ENCODE measurements at regions not wholly inside any gene's neighbourhood (a gene's known extent, or its start where the extent isn't known, plus 50 kb on each side); places are given as distances from the start of the nearest gene placed in this dataset.
"Not testable (repeated sequence)": the region's sequence is repeated elsewhere in the genome, so short reads cannot be mapped to it uniquely, and the experiment has no call there.

GRCh38 chr5:1649554-1649953 is 125.8 kb upstream of the LPCAT1 start:
- DNase-seq (ENCODE audit: low read depth), result no peak

GRCh38 chr5:1648806-1649205 is 125.0 kb upstream of the LPCAT1 start:
- DNase-seq (ENCODE audit: low read depth), result peak; percentile 65
- no peak overlapping the region for H3K4me3 ChIP-seq (ENCODE audit: low read depth, low read length)
- no peak for TF ChIP-seq CTCF (IDR thresholded peaks at IDR 0.05; ENCODE audit: low read depth, low read length, missing control alignments)
- in situ Hi-C loops (cut with HindIII; ENCODE audit: low sequenced_read_pairs), result no loop called here

More at GRCh38 chr5:1649554-1649953, 125.8 kb upstream of the LPCAT1 start:
- in situ Hi-C loops (cut with HindIII; ENCODE audit: low sequenced_read_pairs), result no loop called here
- TF ChIP-seq CTCF (IDR thresholded peaks at IDR 0.05; ENCODE audit: low read depth, low read length, missing control alignments), result no peak
- H3K4me3 ChIP-seq (ENCODE audit: low read depth, low read length), result no peak overlapping the region

- no peak for TF ChIP-seq CTCF (IDR thresholded peaks at IDR 0.05; ENCODE audit: low read depth, low read length, missing control alignments)
- in situ Hi-C loops (cut with HindIII; ENCODE audit: low sequenced_read_pairs), result no loop called here
- DNase-seq (ENCODE audit: low read depth), result no peak
- H3K4me3 ChIP-seq (ENCODE audit: low read depth, low read length), result no peak overlapping the region
Observed at GRCh38 chr5:1647580-1647979, 123.8 kb upstream of the LPCAT1 start.

- DNase-seq (ENCODE audit: low read depth), result peak; percentile 62
- in situ Hi-C loops (cut with HindIII; ENCODE audit: low sequenced_read_pairs), result no loop called here
- peak; percentile 78 for TF ChIP-seq CTCF (IDR thresholded peaks at IDR 0.05; ENCODE audit: low read depth, low read length, missing control alignments)
- peak overlapping the region; percentile 12 for H3K4me3 ChIP-seq (ENCODE audit: low read depth, low read length)
Observed at GRCh38 chr5:1644810-1645571, 121.2 kb upstream of the LPCAT1 start.

GRCh38 chr5:1644393-1644809 is 120.6 kb upstream of the LPCAT1 start:
- in situ Hi-C loops (cut with HindIII; ENCODE audit: low sequenced_read_pairs); H3K4me3 ChIP-seq (ENCODE audit: low read depth, low read length); DNase-seq (ENCODE audit: low read depth): not testable (repeated sequence)

- H3K4me3 ChIP-seq (ENCODE audit: low read depth, low read length), result no peak overlapping the region
- in situ Hi-C loops (cut with HindIII; ENCODE audit: low sequenced_read_pairs), result no loop called here
- DNase-seq (ENCODE audit: low read depth), result no peak
- no peak for TF ChIP-seq CTCF (IDR thresholded peaks at IDR 0.05; ENCODE audit: low read depth, low read length, missing control alignments)
Observed at GRCh38 chr5:1643651-1644392, 120.1 kb upstream of the LPCAT1 start.

GRCh38 chr5:1642621-1643061 is 118.9 kb upstream of the LPCAT1 start:
- no peak for DNase-seq (ENCODE audit: low read depth)
- in situ Hi-C loops (cut with HindIII; ENCODE audit: low sequenced_read_pairs), result no loop called here
- no peak for TF ChIP-seq CTCF (IDR thresholded peaks at IDR 0.05; ENCODE audit: low read depth, low read length, missing control alignments)
- no peak overlapping the region for H3K4me3 ChIP-seq (ENCODE audit: low read depth, low read length)

Measured in astrocyte of the cerebellum (primary cell).